Subcutaneous abdominal adipose tissue (tissue), 5 donors: ENCODE measurements at regions not wholly inside any gene's neighbourhood (a gene's known extent, or its start where the extent isn't known, plus 50 kb on each side); places are given as distances from the start of the nearest gene placed in this dataset.
"Not testable (repeated sequence)": the region's sequence is repeated elsewhere in the genome, so short reads cannot be mapped to it uniquely, and the experiment has no call there.

Experiments
- H3K27ac ChIP-seq: one replicate; pipeline ENCODE4 v1.7.0; 2013; ENCODE audit warnings: low read depth, mild to moderate bottlenecking, inconsistent platforms, low read length, moderate library complexity
- H3K27me3 ChIP-seq, 5 donors: one replicate each; pipeline ENCODE4 v1.7.0; 2013; ENCODE audit warnings: low read length in 5 of 5, inconsistent platforms in 1 of 5; ENCODE audit not compliant: control insufficient read depth in 5 of 5, insufficient read depth in 4 of 5
- H3K36me3 ChIP-seq, 5 donors: one replicate each; pipeline ENCODE4 v1.7.0; 2013; ENCODE audit warnings: low read length in 5 of 5; ENCODE audit not compliant: control insufficient read depth in 5 of 5, insufficient read depth in 5 of 5
- H3K4me1 ChIP-seq, 5 donors: one replicate each; pipeline ENCODE4 v1.7.0; 2013; ENCODE audit warnings: low read length in 5 of 5, mild to moderate bottlenecking in 3 of 5, moderate library complexity in 1 of 5; ENCODE audit not compliant: control insufficient read depth in 5 of 5, insufficient read depth in 5 of 5
- H3K4me3 ChIP-seq, 5 donors: one replicate each; pipeline ENCODE4 v1.7.0; 2013; ENCODE audit warnings: low read length in 5 of 5, low read depth in 1 of 5
- H3K9ac ChIP-seq, 5 donors: one replicate each; pipeline ENCODE4 v1.7.0; 2013; ENCODE audit warnings: low read length in 5 of 5, mild to moderate bottlenecking in 4 of 5, moderate library complexity in 3 of 5
- H3K9me3 ChIP-seq, 5 donors: one replicate each; pipeline ENCODE4 v1.7.0; 2013; ENCODE audit warnings: low read length in 5 of 5; ENCODE audit not compliant: control insufficient read depth in 5 of 5
- donor health status: healthy.
- donor health status: healthy.
- donor health status: healthy.
- donor health status: healthy.
- donor health status: healthy.

- Histone ChIP-seq H3K27me3 (peaks cover 0 to 11% (median 0%) of the 10 kb centered on the region in 5 donors), H3K4me1 (no peaks in the 10 kb centered on the region), H3K9me3 (no peaks in the 10 kb centered on the region), H3K4me3 (no peak overlapping the region), H3K36me3 (no peaks in the 10 kb centered on the region), H3K27ac (no peak overlapping the region), H3K9ac (no peak overlapping the region)
These were observed 76.2 kb upstream of the OLIG3 start for GRCh38 chr6:137570393-137570792.

GRCh38 chr6:137571854-137572253 lies 77.7 kb upstream of the OLIG3 start:
- no peaks in the 10 kb centered on the region for H3K9me3 ChIP-seq
- H3K36me3 ChIP-seq = no peaks in the 10 kb centered on the region
- H3K27ac ChIP-seq = no peak overlapping the region
- no peak overlapping the region for H3K9ac ChIP-seq
- peaks cover 0 to 11% (median 0%) of the 10 kb centered on the region in 5 donors for H3K27me3 ChIP-seq
- no peaks in the 10 kb centered on the region for H3K4me1 ChIP-seq
- no peak overlapping the region for H3K4me3 ChIP-seq

GRCh38 chr6:137573739-137574138 lies 79.5 kb upstream of the OLIG3 start:
- Histone ChIP-seq H3K27ac (no peak overlapping the region), H3K27me3 (peaks cover 0 to 7% (median 0%) of the 10 kb centered on the region in 5 donors), H3K4me1 (no peaks in the 10 kb centered on the region), H3K9me3 (no peaks in the 10 kb centered on the region), H3K4me3 (no peak overlapping the region), H3K36me3 (no peaks in the 10 kb centered on the region), H3K9ac (no peak overlapping the region)

GRCh38 chr6:137579612-137580011 lies 85.4 kb upstream of the OLIG3 start:
- Histone ChIP-seq H3K36me3 (no peaks in the 10 kb centered on the region), H3K9ac (no peak overlapping the region), H3K27ac (no peak overlapping the region), H3K4me1 (no peaks in the 10 kb centered on the region), H3K27me3 (peaks cover 0 to 7% (median 0%) of the 10 kb centered on the region in 5 donors), H3K9me3 (no peaks in the 10 kb centered on the region), H3K4me3 (no peak overlapping the region)

- Histone ChIP-seq H3K36me3 (no peaks in the 10 kb centered on the region), H3K4me1 (no peaks in the 10 kb centered on the region)
These were observed 87.0 kb upstream of the OLIG3 start for GRCh38 chr6:137581019-137581707.

DNA sequence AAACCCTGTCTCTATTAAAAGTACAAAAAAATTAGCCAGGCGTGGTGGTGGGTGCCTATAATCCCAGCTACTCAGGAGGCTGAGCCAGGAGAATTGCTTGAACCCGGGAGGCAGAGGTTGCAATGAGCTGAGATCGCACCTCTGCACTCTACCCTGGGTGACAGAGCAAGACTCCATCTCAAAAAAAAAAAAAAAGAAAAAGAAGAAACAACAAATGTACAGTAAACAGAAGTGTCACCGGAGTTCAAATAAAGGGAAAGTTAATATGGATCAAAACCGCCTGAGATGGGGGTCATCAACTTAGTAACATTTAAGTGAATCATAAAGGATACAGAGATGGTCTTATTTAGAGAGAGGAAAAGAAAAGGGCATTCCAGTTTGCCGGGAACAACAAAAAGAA lies 89.3 kb upstream of the OLIG3 start:
- H3K4me1 ChIP-seq, H3K9ac ChIP-seq, H3K36me3 ChIP-seq, H3K4me3 ChIP-seq, H3K9me3 ChIP-seq, H3K27ac ChIP-seq, H3K27me3 ChIP-seq: not testable (repeated sequence)

More at GRCh38 chr6:137581019-137581707, 87.0 kb upstream of the OLIG3 start:
- Histone ChIP-seq H3K9me3 (no peaks in the 10 kb centered on the region), H3K4me3 (no peak overlapping the region), H3K9ac (no peak overlapping the region), H3K27me3 (no peaks in the 10 kb centered on the region), H3K27ac (no peak overlapping the region)

GRCh38 chr6:137588472-137588871 lies 94.3 kb upstream of the OLIG3 start:
- no peak overlapping the region for H3K27ac ChIP-seq

GRCh38 chr6:137589067-137589848 lies 95.1 kb upstream of the OLIG3 start:
- no peak overlapping the region for H3K9ac ChIP-seq
- H3K36me3 ChIP-seq = no peaks in the 10 kb centered on the region
- H3K27ac ChIP-seq = no peak overlapping the region
- H3K4me3 ChIP-seq = no peak overlapping the region
- H3K4me1 ChIP-seq = no peaks in the 10 kb centered on the region
- peaks cover 4 to 11% (median 6%) of the 10 kb centered on the region in 5 donors for H3K9me3 ChIP-seq
- no peaks in the 10 kb centered on the region for H3K27me3 ChIP-seq

More at GRCh38 chr6:137588472-137588871, 94.3 kb upstream of the OLIG3 start:
- no peaks in the 10 kb centered on the region for H3K36me3 ChIP-seq
- no peak overlapping the region for H3K9ac ChIP-seq
- H3K4me1 ChIP-seq = no peaks in the 10 kb centered on the region
- H3K9me3 ChIP-seq = peaks cover 4 to 11% (median 6%) of the 10 kb centered on the region in 5 donors
- no peaks in the 10 kb centered on the region for H3K27me3 ChIP-seq
- no peak overlapping the region for H3K4me3 ChIP-seq

DNA sequence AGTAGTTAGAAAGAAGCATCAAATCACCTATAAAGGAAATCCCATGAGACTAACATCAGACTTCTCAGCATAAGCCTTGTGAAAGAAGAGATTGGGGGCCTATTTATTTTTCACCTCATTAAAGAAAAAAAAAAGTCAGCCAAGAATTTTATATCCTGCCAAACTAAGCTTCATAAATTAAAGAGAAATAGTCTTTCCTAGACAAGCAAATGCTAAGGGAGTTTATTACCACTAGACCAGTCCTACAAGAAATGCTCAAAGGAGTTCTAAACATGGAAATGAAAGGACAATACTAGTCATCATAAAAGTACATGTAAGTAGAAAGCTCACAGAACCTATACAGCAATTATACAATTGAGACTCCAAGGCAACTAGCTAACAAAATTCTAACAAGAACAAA lies 96.5 kb upstream of the OLIG3 start:
- Histone ChIP-seq H3K4me3 (no peak overlapping the region), H3K36me3 (no peaks in the 10 kb centered on the region), H3K9me3 (peaks cover 4 to 18% (median 6%) of the 10 kb centered on the region in 5 donors), H3K27me3 (no peaks in the 10 kb centered on the region), H3K9ac (no peak overlapping the region), H3K4me1 (no peaks in the 10 kb centered on the region), H3K27ac (no peak overlapping the region)

- Histone ChIP-seq H3K36me3 (no peaks in the 10 kb centered on the region), H3K9ac (no peak overlapping the region), H3K27ac (no peak overlapping the region), H3K4me3 (no peak overlapping the region), H3K27me3 (peaks cover 0 to 21% (median 11%) of the 10 kb centered on the region in 5 donors), H3K4me1 (no peaks in the 10 kb centered on the region), H3K9me3 (peaks cover 0 to 2% (median 0%) of the 10 kb centered on the region in 5 donors)
These were observed 107.3 kb upstream of the OLIG3 start for GRCh38 chr6:137601471-137601870.
